IPS DF 4.7 (cell line): ENCODE measurements at regions not wholly inside any gene's neighbourhood (a gene's known extent, or its start where the extent isn't known, plus 50 kb on each side); places are given as distances from the start of the nearest gene placed in this dataset.
"Not testable (repeated sequence)": the region's sequence is repeated elsewhere in the genome, so short reads cannot be mapped to it uniquely, and the experiment has no call there.

Source experiments
- DNase-seq: peaks from one replicate; pipeline ENCODE4 v3.0.0-alpha.2; 2013; ENCODE audit warnings: low spot score; ENCODE audit errors: extremely low read depth

DNA sequence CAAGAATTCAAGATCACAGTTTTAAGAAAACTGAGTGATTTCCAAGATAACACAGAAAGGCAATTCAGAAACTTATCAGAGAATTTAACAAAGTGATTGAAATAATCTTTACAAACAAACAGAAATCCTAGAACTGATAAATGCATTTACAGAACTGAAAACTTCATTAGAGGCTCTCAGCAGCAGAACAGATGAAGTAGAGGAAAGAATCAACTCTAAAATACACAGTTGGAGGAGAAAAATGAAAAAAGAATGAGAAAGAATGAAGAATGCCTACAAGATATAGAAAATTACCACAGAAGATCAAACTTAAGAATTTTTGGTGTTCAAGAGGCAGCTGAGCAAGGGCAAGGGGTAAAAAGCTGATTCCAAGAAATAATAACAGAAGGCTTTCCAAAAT lies 168.8 kb downstream of the POLR2M start:
- no peak for DNase-seq

DNA sequence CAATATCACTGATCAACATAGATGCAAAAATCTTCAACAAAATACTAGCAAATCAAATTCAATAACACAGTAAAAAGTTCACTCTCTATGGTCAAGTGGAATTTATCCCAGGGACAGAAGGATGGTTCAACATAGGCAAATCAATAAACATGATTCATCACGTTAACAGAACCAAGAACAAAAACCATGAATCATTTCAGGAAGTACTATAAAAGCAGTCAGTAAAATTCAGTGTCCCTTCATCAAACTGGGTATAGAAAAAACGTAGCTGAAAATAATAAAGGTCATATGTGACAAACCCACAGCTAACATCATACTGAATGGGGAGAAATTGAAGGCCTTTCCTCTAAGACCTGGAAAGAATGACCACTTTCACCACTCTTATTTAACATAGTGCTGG lies 172.1 kb downstream of the POLR2M start:
- DNase-seq, result no peak

GRCh38 chr15:57881361-57881760 lies 174.8 kb downstream of the POLR2M start:
- no peak for DNase-seq

DNA sequence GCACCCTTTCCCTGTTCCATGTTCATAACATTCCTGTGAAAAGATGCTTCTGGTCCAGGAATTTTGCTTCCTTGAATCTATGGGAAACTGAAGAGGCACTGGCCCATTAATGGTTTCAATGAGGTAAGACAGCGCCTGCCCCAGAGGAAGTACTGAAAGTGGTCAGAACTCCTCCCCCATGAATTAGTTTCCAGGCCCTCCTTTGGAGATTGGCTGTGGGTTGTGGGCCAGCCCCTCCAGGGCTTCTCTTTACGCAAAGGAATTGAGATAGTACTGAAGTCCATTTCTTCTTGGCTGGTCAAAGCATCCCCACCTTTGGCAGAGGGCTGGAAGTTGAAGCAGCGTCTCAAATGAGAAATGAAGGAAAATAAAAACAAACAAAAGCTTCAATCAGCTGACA lies 175.5 kb downstream of the POLR2M start:
- no peak for DNase-seq

GRCh38 chr15:57883701-57884100 lies 177.2 kb downstream of the POLR2M start:
- DNase-seq, result no peak

- no peak for DNase-seq
Observed at GRCh38 chr15:57884936-57885335, 178.4 kb downstream of the POLR2M start.

GRCh38 chr15:57885435-57885834 lies 178.9 kb downstream of the POLR2M start:
- DNase-seq, result no peak

DNA sequence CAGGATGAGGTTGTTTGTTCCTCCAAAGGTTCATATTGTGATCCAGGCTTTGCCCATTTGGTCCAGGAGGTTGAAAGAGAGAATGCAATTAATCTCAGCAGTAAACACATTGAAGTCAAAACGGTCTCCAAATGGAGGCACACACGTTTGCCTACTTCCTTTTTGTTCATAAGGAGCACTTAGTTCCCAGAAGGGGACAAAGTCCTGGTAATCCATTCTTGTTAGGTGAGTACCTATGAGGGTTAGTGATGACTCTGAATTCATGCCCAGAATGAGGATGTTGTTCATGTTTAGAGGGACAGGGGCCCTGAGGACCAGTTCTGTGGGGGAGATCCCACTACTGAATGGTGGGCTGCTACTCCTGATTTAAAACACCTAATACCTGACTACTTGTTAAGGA lies 177.7 kb downstream of the ALDH1A2 start:
- DNase-seq, result no peak

- DNase-seq, result no peak
Observed at GRCh38 chr15:57890351-57890750, 175.2 kb downstream of the ALDH1A2 start.

GRCh38 chr15:57890878-57891277 lies 174.6 kb downstream of the ALDH1A2 start:
- DNase-seq, result no peak

- DNase-seq, result no peak
Observed at GRCh38 chr15:57892181-57892580, 173.3 kb downstream of the ALDH1A2 start.

DNA sequence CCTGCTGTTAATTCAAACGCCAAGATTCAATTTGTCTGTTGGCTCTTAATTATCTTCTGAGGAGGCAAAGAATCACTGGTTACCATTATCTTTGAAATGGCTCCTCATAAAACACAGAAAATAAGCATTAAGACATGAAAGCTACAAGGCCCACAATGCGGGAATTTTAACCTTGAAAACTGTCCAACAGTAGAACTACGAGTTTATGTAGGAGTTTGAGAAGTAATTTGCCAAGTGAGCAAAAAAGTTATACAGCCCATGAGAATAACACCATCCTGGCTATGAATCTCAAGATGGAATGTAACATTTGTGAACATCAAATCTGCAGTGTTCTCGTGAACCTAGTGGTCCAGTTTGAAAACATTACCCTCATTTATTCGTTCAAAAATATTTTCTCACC lies 172.5 kb downstream of the ALDH1A2 start:
- DNase-seq, result no peak

DNA sequence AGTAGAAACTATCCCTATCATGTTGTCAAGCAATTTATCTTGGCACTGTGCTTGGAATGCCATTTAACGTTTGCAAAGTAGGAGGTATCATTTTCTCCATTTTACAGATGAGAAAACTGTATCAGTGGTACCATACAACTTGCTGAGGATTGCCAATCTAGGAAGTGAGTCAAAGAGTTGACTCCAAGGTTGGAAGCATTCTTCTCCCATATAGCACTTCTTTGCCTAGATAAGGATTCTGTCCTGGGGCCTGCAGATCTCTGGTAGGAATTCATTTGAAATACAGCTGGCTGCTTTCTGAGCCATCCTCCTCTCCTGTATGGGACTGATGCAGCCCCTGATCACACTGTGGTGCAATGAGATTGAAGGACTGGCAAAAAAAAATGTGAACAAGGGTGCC lies 170.2 kb downstream of the ALDH1A2 start:
- DNase-seq, result no peak

DNA sequence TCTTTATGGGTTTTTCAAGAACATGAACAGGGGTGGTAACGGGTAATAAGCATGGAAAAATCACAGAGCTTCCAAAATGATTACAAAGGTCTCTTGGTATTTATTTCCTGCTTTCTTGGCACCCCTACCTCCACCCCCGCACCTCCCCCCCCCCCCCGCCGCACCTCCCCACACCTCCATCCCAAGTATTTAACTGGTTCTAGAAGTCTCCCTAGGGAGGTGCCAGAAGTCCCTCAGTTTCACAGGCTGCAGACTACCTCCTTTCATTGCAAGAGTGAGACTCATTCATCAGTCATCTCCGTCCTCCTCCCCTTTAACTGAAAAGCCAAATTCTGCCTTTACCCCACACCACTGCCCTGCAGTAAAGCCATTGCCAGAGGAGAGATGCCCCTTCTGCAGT lies 169.4 kb downstream of the ALDH1A2 start:
- DNase-seq, result no peak

DNA sequence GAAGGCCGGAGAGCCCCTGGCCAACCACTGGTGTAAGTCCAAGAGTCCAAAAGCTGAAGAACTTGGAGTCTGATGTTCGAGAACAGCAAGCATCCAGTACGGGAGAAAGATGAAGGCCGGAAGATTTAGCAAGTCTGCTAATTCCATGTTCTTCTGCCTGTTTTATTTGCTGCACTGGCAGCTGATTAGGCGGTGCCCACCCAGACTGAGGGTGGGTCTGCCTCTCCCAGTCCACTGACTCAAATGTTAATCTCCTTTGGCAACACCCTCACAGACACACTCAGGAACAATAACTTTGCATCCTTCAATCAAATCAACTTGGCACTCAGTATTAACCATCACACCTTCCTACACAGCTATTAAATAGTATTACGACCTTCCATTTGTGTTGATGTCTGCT lies 168.6 kb downstream of the ALDH1A2 start:
- DNase-seq, result not testable (repeated sequence)

GRCh38 chr15:57897870-57898269 lies 167.6 kb downstream of the ALDH1A2 start:
- DNase-seq, result no peak

GRCh38 chr15:57902155-57902554 lies 163.4 kb downstream of the ALDH1A2 start:
- no peak for DNase-seq
